MCF 10A (cell line): ENCODE measurements at regions not wholly inside any gene's neighbourhood (a gene's known extent, or its start where the extent isn't known, plus 50 kb on each side); places are given as distances from the start of the nearest gene placed in this dataset.

Experiments
- BruUV-seq: library from RNA; stranded (reverse); fragments of 400-500 nt; replicated peaks from 2 replicates; lab custom pipeline; 2021; lab: Mats Ljungman, UMichigan
- CTCF ChIA-PET: fragments of 300-600 bp; sonication (Branson Sonifier 250); formaldehyde crosslinking; extraction: SDS; loops from one replicate; lab custom pipeline; 2021; ENCODE audit warnings: antibody characterized with exemption, inconsistent platforms; lab: Yijun Ruan, JAX
- POLR2A ChIA-PET: fragments of 300-600, 350-650 bp; sonication (Branson Sonifier 250); formaldehyde crosslinking; extraction: SDS; loops from one replicate; lab custom pipeline; 2020; ENCODE audit warnings: antibody characterized with exemption, inconsistent platforms; lab: Yijun Ruan, JAX
- DNase-seq: peaks from one replicate; pipeline ENCODE4 v3.0.0-alpha.2; 2018; ENCODE audit not compliant: unreplicated experiment
- H3K27ac Mint-ChIP-seq: one replicate; pipeline ENCODE4 v1.8.0; 2022; ENCODE audit warnings: mild to moderate bottlenecking, low read depth, mixed read lengths; ENCODE audit not compliant: unreplicated experiment
- H3K27me3 Mint-ChIP-seq: one replicate; pipeline ENCODE4 v1.8.0; 2022; ENCODE audit warnings: mixed read lengths; ENCODE audit not compliant: insufficient read depth, unreplicated experiment
- H3K36me3 Mint-ChIP-seq: one replicate; pipeline ENCODE4 v1.8.0; 2022; ENCODE audit warnings: mild to moderate bottlenecking, moderate library complexity, mixed read lengths; ENCODE audit not compliant: insufficient read depth, unreplicated experiment
- H3K4me1 Mint-ChIP-seq: one replicate; pipeline ENCODE4 v1.8.0; 2022; ENCODE audit warnings: mixed read lengths; ENCODE audit not compliant: insufficient read depth, unreplicated experiment
- H3K4me3 Mint-ChIP-seq: one replicate; pipeline ENCODE4 v1.8.0; 2022; ENCODE audit warnings: mild to moderate bottlenecking, moderate library complexity, mixed read lengths; ENCODE audit not compliant: unreplicated experiment
- H3K9me3 Mint-ChIP-seq: one replicate; pipeline ENCODE4 v1.8.0; 2022; ENCODE audit warnings: mixed read lengths; ENCODE audit not compliant: unreplicated experiment
- intact Hi-C: fragments of 100-400 bp; cut with micrococcal nuclease; formaldehyde crosslinking; loops from 2 replicates; pipeline ENCODE4 v1.14.1; 2022
- TF ChIP-seq, protein P1 (sequence below): fragments of 200-600 bp; IDR thresholded peaks from one replicate; pipeline ENCODE4 v1.8.0; 2022; ENCODE audit warnings: antibody characterized with exemption, mild to moderate bottlenecking; ENCODE audit not compliant: unreplicated experiment

DNA sequence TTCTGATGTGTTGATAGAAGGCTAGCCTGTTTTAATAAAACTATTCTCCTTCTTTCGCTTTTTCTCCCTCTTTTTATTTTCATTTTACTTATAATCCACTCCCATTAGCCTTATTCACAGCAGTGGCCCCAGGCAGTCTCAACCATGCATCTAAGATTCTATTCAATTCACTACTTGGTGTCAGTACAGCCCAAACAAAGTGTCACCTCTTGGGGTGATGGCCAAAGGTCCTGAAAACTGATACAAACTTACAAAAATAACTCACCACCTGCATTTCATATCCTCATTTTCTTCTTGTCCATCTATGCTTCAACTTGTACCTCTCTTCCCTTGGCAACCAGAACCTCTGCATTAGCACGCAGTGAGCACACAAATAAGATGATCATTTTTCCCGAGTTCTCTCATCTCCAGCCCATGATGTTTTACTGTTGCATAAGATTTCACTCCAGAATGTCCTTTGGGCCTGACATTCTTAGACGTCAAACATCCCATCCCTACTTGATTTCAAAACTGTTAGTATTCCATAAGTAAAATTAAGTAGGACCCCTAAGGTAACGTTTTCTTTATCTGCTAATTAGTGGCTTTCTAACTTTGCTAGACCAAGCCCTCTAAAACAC is 559.3 kb upstream of the TNP1 start:
- Mint-ChIP-seq H3K4me1 (no peaks in the 10 kb centered on the region), H3K9me3 (no peaks in the 10 kb centered on the region), H3K4me3 (no peak overlapping the region), H3K27me3 (peaks cover 29% of the 10 kb centered on the region), H3K27ac (no peak overlapping the region), H3K36me3 (no peaks in the 10 kb centered on the region)
- intact Hi-C loops = no loop called here
- ChIA-PET CTCF (interaction anchor here (0.6 kb wide), 1 partner anchor 568 kb away, joined by 4 read pairs; no protein-coding TSS in a partner anchor), POLR2A (no interaction called here)
- no TSS peak for BruUV-seq
- TF ChIP-seq, protein P1, sequence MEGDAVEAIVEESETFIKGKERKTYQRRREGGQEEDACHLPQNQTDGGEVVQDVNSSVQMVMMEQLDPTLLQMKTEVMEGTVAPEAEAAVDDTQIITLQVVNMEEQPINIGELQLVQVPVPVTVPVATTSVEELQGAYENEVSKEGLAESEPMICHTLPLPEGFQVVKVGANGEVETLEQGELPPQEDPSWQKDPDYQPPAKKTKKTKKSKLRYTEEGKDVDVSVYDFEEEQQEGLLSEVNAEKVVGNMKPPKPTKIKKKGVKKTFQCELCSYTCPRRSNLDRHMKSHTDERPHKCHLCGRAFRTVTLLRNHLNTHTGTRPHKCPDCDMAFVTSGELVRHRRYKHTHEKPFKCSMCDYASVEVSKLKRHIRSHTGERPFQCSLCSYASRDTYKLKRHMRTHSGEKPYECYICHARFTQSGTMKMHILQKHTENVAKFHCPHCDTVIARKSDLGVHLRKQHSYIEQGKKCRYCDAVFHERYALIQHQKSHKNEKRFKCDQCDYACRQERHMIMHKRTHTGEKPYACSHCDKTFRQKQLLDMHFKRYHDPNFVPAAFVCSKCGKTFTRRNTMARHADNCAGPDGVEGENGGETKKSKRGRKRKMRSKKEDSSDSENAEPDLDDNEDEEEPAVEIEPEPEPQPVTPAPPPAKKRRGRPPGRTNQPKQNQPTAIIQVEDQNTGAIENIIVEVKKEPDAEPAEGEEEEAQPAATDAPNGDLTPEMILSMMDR = no peak
- no peak for DNase-seq

DNA sequence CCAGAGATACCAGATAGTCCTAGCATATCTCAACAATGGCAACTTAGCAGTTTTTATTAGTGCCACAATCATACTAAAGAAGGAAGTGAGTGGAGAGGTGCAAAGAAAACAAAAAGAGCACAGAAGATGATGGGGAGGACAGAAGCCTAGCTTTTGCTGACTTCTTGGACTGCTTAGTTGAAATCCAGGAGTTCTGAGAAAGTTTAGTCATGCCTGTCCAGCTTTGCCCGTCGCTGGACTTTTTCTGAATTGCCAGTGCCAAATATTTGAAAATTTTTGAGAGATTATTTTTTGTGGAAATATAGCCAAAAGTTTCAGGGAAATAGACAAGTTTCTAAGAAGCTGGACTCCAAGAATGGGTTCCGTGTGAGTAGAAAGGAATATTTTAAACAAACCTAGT is 558.7 kb upstream of the TNP1 start:
- intact Hi-C loops = no loop called here
- H3K4me3 Mint-ChIP-seq = no peak overlapping the region
- H3K4me1 Mint-ChIP-seq = no peaks in the 10 kb centered on the region
- TF ChIP-seq, protein P1 = no peak
- H3K27ac Mint-ChIP-seq = no peak overlapping the region
- H3K27me3 Mint-ChIP-seq = peaks cover 29% of the 10 kb centered on the region
- CTCF ChIA-PET = interaction anchor here (1.0 kb wide), 1 partner anchor 25 kb away, joined by 3 read pairs; no protein-coding TSS in a partner anchor
- no peaks in the 10 kb centered on the region for H3K36me3 Mint-ChIP-seq
- no peaks in the 10 kb centered on the region for H3K9me3 Mint-ChIP-seq
- no peak for DNase-seq
- BruUV-seq = no TSS peak
- POLR2A ChIA-PET = no interaction called here

DNA sequence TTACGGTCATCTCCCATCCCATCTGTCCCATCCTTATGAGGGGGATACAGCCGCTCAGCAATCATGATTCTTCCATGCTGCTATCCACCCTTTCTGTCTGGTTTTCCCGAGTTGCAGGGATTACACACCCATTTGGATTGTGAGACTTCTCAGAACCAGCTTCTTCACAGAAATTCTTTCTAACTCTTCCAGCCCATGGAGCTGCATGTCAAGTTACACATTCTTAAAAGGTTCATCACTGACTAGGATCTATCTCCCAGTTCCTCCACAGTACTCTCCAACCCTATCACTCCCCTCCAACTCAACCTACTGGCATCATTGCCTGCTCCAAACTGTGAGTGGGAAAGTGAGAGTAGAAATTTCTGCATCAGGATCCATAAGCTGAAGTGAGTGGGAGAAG is 558.2 kb upstream of the TNP1 start:
- H3K4me3 Mint-ChIP-seq = no peak overlapping the region
- no peaks in the 10 kb centered on the region for H3K36me3 Mint-ChIP-seq
- H3K27ac Mint-ChIP-seq = no peak overlapping the region
- POLR2A ChIA-PET = interaction anchor here (0.9 kb wide), 1 partner anchor 9 kb away, joined by 3 read pairs; no protein-coding TSS in a partner anchor
- H3K4me1 Mint-ChIP-seq = no peaks in the 10 kb centered on the region
- TF ChIP-seq, protein P1 = no peak
- intact Hi-C loops = no loop called here
- no TSS peak for BruUV-seq
- DNase-seq = no peak
- CTCF ChIA-PET = interaction anchor here (0.7 to 1.0 kb wide), 2 partner anchors 26 to 56 kb away, joined by 3 read pairs; no protein-coding TSS in a partner anchor
- H3K9me3 Mint-ChIP-seq = no peaks in the 10 kb centered on the region
- H3K27me3 Mint-ChIP-seq = peaks cover 29% of the 10 kb centered on the region

DNA sequence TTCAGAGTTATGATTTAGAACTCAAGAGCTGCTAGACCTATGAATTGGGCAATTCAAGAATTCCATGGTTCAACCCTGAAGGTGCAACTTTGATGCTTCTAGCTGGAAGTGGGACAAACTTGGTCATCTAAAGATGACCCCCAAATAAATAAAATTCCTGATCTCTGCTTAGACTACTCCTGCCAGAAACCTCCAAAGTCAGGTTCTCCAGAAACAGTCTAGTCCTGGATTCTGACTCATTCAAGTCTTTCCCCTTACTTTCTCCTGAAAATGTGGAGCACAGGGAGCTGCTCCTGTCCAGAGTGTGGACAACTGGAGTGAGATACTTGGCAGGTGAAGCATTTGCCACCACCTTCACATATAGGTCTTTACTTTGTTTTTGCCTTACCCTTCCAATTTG is 557.7 kb upstream of the TNP1 start:
- intact Hi-C loops = no loop called here
- H3K36me3 Mint-ChIP-seq = no peaks in the 10 kb centered on the region
- no peak overlapping the region for H3K27ac Mint-ChIP-seq
- ChIA-PET CTCF (interaction anchor here (0.6 to 1.0 kb wide), 3 partner anchors 12 to 56 kb away, joined by 3 read pairs; no protein-coding TSS in a partner anchor), POLR2A (interaction anchor here (0.9 kb wide), 1 partner anchor 9 kb away, joined by 3 read pairs; no protein-coding TSS in a partner anchor)
- H3K4me1 Mint-ChIP-seq = no peaks in the 10 kb centered on the region
- no peak for DNase-seq
- H3K27me3 Mint-ChIP-seq = peaks cover 29% of the 10 kb centered on the region
- TF ChIP-seq, protein P1 = no peak
- no peaks in the 10 kb centered on the region for H3K9me3 Mint-ChIP-seq
- no peak overlapping the region for H3K4me3 Mint-ChIP-seq
- no TSS peak for BruUV-seq
